GM12892 (cell line): ENCODE measurements at regions not wholly inside any gene's neighbourhood (a gene's known extent, or its start where the extent isn't known, plus 50 kb on each side); places are given as distances from the start of the nearest gene placed in this dataset.

Experiments
- POLR2A ChIP-seq: IDR thresholded peaks from 2 replicates; pipeline ENCODE4 v1.6.1; 2011; ENCODE audit warnings: low read depth, low read length, control low read depth
- TAF1 ChIP-seq: IDR thresholded peaks from 2 replicates; pipeline ENCODE4 v1.6.1; 2011; ENCODE audit warnings: low read depth, mild to moderate bottlenecking, control low read depth, low read length, borderline replicate concordance

DNA sequence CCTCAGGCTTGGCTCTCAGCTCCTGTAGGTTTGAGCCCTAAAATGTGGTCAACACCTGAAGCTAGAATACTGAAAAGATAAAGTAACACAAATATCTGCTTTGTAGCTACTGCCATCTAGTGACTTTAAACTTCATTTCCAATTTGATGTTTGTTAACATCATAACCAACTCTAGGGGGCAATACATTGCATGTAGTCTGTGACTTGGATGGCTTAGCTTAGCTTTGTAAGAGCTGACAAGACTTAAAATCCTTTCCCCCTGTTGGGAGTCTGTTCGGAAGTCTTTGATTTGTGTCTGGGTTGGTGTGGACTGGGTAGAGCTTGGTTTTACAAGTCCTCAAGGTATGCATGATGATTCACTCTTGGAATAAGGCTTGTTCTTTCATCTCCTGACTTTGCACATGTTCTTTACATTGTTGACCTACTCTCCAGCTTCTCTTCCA is 51.7 kb downstream of the SCN11A start:
- TF ChIP-seq TAF1, result no peak
- no peak for TF ChIP-seq POLR2A
